Left lung (tissue), 4 donors: ENCODE measurements at regions not wholly inside any gene's neighbourhood (a gene's known extent, or its start where the extent isn't known, plus 50 kb on each side); places are given as distances from the start of the nearest gene placed in this dataset.

Experiments used
- ATAC-seq: fragments of 200-7000 bp; cut with Tn5 transposase; one replicate; pipeline ENCODE4 v1.9.1; 2020; ENCODE audit warnings: moderate library complexity
- DNase-seq, 4 donors: peaks; one replicate each; pipeline ENCODE4 v3.0.0-alpha.2; 2013 to 2020
- H3K27ac ChIP-seq, 2 donors: fragments of 200-600 bp; sonication (generic) in 1 of 2; one replicate each; pipeline versions ENCODE4 v1.5.0 to v1.8.0; 2020 to 2021
- H3K27me3 ChIP-seq, 2 donors: fragments of 200-600 bp; sonication (generic) in 1 of 2; one replicate each; pipeline versions ENCODE4 v1.5.0 to v1.8.0; 2020 to 2021
- H3K36me3 ChIP-seq, 2 donors: fragments of 200-600 bp; sonication (generic) in 1 of 2; one replicate each; pipeline versions ENCODE4 v1.5.0 to v1.8.0; 2020 to 2021
- H3K4me1 ChIP-seq, 2 donors: fragments of 200-600 bp; one replicate each; pipeline ENCODE4 v1.8.0; 2021
- H3K4me3 ChIP-seq, 2 donors: fragments of 200-600 bp; sonication (generic) in 1 of 2; one replicate each; pipeline versions ENCODE4 v1.5.0 to v1.8.0; 2020 to 2021; ENCODE audit warnings: mild to moderate bottlenecking in 1 of 2
- H3K9me3 ChIP-seq, 2 donors: fragments of 200-600 bp; sonication (generic) in 1 of 2; one replicate each; pipeline versions ENCODE4 v1.5.0 to v1.8.0; 2020 to 2021
- intact Hi-C, 2 donors: fragments of 100-400 bp; cut with DNase I; formaldehyde crosslinking; loops; one replicate each; pipeline versions ENCODE4 v1.11.2 to v1.14.2; 2022
- TF ChIP-seq, protein P1 (sequence below), 2 donors: fragments of 200-600 bp; sonication (generic) in 1 of 2; IDR thresholded peaks; one replicate each; pipeline versions ENCODE4 v1.5.0 to v1.8.0; 2021; ENCODE audit warnings: antibody characterized with exemption in 2 of 2
- donor health status: DM: no; HTN: yes; CAD: no.
- donor health status: DM: no; HTN: no; CAD: no.

DNA sequence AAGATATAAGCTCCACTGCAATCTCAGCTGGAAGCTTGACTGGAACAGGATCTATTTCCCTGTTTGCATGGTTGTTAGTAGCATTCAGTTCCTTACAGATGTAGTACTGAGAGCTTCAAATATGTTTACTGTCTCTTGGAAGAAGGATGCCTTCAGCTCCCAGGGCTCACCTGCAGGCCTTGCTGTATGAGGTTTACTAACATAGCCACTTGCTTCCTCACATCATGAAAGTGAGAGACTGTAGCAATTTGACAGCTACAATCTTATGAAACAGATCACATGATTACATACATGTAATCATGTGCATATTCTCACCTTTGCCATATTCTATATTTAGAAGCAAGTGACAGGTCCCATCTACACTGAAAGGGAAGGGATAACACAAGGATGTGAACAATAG is 458.1 kb upstream of the PCDH20 start:
- Histone ChIP-seq H3K27me3 (no peaks in the 10 kb centered on the region), H3K4me3 (no peak overlapping the region), H3K9me3 (peaks cover 0 to 41% of the 10 kb centered on the region in 2 donors), H3K36me3 (no peaks in the 10 kb centered on the region), H3K4me1 (no peaks in the 10 kb centered on the region), H3K27ac (no peak overlapping the region)
- ATAC-seq = no peak
- TF ChIP-seq, protein P1, sequence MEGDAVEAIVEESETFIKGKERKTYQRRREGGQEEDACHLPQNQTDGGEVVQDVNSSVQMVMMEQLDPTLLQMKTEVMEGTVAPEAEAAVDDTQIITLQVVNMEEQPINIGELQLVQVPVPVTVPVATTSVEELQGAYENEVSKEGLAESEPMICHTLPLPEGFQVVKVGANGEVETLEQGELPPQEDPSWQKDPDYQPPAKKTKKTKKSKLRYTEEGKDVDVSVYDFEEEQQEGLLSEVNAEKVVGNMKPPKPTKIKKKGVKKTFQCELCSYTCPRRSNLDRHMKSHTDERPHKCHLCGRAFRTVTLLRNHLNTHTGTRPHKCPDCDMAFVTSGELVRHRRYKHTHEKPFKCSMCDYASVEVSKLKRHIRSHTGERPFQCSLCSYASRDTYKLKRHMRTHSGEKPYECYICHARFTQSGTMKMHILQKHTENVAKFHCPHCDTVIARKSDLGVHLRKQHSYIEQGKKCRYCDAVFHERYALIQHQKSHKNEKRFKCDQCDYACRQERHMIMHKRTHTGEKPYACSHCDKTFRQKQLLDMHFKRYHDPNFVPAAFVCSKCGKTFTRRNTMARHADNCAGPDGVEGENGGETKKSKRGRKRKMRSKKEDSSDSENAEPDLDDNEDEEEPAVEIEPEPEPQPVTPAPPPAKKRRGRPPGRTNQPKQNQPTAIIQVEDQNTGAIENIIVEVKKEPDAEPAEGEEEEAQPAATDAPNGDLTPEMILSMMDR (IDR thresholded peaks at IDR 0.05) = no peak
- intact Hi-C loops = no loop called here
- no peak for DNase-seq

DNA sequence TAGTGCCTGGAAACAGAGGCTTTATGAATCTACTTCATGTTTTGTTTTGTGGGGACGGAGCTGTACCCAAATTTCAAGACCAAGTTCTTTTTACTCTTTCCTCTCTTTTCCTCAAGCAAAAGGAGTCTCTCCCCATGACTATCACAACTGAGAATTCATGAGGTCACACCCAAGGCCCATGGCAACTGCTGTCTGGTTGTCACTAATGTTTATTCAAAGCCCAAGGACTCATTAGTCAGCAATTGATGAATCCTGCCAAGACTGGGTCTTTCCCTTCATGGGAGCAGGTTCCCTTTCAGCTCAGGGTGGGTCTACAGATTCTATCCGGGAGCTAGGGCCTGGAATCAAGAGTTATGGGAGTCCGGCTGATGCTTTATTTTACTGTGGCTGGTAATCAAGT is 441.5 kb upstream of the PCDH20 start:
- intact Hi-C loops = no loop called here
- TF ChIP-seq, protein P1 (IDR thresholded peaks at IDR 0.05) = no peak
- peaks cover 0 to 12% of the 10 kb centered on the region in 2 donors for H3K9me3 ChIP-seq
- H3K27ac ChIP-seq = no peak overlapping the region
- H3K4me1 ChIP-seq = no peaks in the 10 kb centered on the region
- ATAC-seq (no peak), DNase-seq (no peak)
- no peaks in the 10 kb centered on the region for H3K27me3 ChIP-seq
- H3K4me3 ChIP-seq = no peak overlapping the region
- H3K36me3 ChIP-seq = no peaks in the 10 kb centered on the region

DNA sequence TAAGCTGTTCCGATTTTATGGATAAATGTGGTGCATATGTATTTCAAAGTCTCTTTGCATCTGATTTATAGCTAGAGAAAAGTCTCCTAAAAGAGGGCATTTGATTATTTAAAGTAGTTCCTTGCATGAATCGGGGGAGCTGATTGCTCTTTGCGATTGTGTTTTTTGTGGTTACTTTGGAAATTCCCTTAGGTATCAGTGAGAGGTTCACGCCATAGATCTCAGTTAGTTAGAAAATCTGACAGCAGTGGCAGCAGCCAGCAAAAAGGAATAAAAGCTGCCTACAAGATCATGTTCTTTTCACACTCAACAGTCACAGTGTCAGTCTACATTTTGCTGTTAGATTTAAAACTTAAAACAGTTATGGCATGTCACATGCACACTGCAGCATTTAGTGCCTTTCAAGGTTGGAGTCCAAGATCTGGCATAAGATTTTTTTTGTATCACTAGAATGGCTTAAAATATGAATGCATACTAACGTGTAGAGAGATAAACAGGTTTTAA is 436.5 kb upstream of the PCDH20 start:
- H3K9me3 ChIP-seq = peaks cover 0 to 3% of the 10 kb centered on the region in 2 donors
- no peaks in the 10 kb centered on the region for H3K36me3 ChIP-seq
- H3K4me3 ChIP-seq = no peak overlapping the region
- TF ChIP-seq, protein P1 (IDR thresholded peaks at IDR 0.05) = no peak
- ATAC-seq (no peak), DNase-seq (no peak)
- no peaks in the 10 kb centered on the region for H3K4me1 ChIP-seq
- H3K27me3 ChIP-seq = no peaks in the 10 kb centered on the region
- intact Hi-C loops = no loop called here
- no peak overlapping the region for H3K27ac ChIP-seq

DNA sequence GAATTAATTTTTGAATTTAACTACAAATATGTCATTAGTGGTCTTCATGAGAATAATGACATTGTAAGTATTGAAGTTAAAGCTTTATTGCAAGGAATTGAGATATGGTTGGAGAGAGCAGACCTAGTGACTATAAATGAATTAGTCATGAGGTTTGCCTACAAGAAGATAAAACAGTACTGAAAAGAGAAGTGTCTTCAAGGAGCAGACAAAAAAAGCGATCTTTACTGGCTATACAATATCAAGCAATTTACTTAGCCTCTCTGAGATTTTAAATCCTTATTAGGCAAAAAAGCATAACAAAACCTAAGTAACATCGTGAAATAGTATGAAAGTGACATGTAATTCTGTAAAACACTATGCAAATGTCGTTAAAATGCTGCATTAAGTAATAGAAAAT is 435.1 kb upstream of the PCDH20 start:
- no peak for ATAC-seq
- TF ChIP-seq, protein P1 (IDR thresholded peaks at IDR 0.05) = no peak
- no peaks in the 10 kb centered on the region for H3K36me3 ChIP-seq
- peaks cover 0 to 3% of the 10 kb centered on the region in 2 donors for H3K9me3 ChIP-seq
- H3K27me3 ChIP-seq = no peaks in the 10 kb centered on the region
- no peak for DNase-seq
- no peaks in the 10 kb centered on the region for H3K4me1 ChIP-seq
- intact Hi-C loops = no loop called here
- no peak overlapping the region for H3K27ac ChIP-seq
- no peak overlapping the region for H3K4me3 ChIP-seq

DNA sequence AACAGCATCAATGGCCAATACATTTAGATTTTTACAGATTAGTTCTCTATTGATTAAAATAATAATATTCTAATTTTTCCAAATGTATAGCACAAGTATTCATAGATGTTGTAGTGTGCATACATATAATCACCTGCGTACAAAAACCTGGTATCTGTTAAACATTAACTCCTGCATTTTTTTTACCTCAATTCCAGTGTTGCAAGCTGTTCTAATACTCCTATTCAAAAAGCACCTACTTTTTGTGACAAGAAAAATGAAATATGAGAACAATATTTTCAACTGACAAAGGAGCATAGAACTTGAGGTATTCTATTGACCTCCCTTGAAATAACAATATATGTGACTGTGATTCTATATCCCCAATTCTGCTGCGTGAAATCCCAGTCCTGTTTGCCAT is 422.9 kb upstream of the PCDH20 start:
- H3K4me3 ChIP-seq = no peak overlapping the region
- H3K9me3 ChIP-seq = no peaks in the 10 kb centered on the region
- no peak overlapping the region for H3K27ac ChIP-seq
- no peaks in the 10 kb centered on the region for H3K27me3 ChIP-seq
- DNase-seq = no peak
- no peak for ATAC-seq
- intact Hi-C loops = no loop called here
- no peaks in the 10 kb centered on the region for H3K36me3 ChIP-seq
- no peaks in the 10 kb centered on the region for H3K4me1 ChIP-seq
- TF ChIP-seq, protein P1 (IDR thresholded peaks at IDR 0.05) = no peak
